GM23248 (cell line): ENCODE measurements at regions not wholly inside any gene's neighbourhood (a gene's known extent, or its start where the extent isn't known, plus 50 kb on each side); places are given as distances from the start of the nearest gene placed in this dataset.
"Not testable (repeated sequence)": the region's sequence is repeated elsewhere in the genome, so short reads cannot be mapped to it uniquely, and the experiment has no call there.

Experiments
- DNase-seq: peaks from one replicate; pipeline ENCODE4 v3.0.0-alpha.2; 2015
- H2AFZ ChIP-seq: fragments of 200-600 bp; sonication (generic); 2 replicates; pipeline ENCODE4 v1.6.1; 2016; ENCODE audit warnings: antibody characterized with exemption
- H3F3A ChIP-seq: fragments of 200-600 bp; sonication (generic); 2 replicates; pipeline ENCODE4 v1.6.1; 2016; ENCODE audit warnings: mild to moderate bottlenecking, antibody characterized with exemption, mixed run types; ENCODE audit not compliant: insufficient read depth
- H3K27ac ChIP-seq: fragments of 200-600 bp; sonication (generic); 2 replicates; pipeline ENCODE4 v1.5.1; 2016; ENCODE audit warnings: mild to moderate bottlenecking
- H3K27me3 ChIP-seq: fragments of 200-600 bp; sonication (generic); replicated peaks from 2 replicates; pipeline ENCODE4 v1.6.1; 2016; ENCODE audit warnings: mild to moderate bottlenecking; ENCODE audit not compliant: insufficient read depth
- H3K36me3 ChIP-seq: fragments of 200-600 bp; sonication (generic); 2 replicates; pipeline ENCODE4 v1.6.1; 2016; ENCODE audit warnings: low read depth, mild to moderate bottlenecking
- H3K4me1 ChIP-seq: fragments of 200-600 bp; sonication (generic); 2 replicates; pipeline ENCODE4 v1.6.1; 2016; ENCODE audit warnings: mild to moderate bottlenecking; ENCODE audit not compliant: insufficient read depth
- H3K4me2 ChIP-seq: fragments of 200-600 bp; sonication (generic); one replicate; pipeline ENCODE4 v1.6.1; 2016; ENCODE audit warnings: mild to moderate bottlenecking; ENCODE audit not compliant: unreplicated experiment
- H3K4me3 ChIP-seq: fragments of 200-600 bp; sonication (generic); 2 replicates; pipeline ENCODE4 v1.5.1; 2016; ENCODE audit warnings: mild to moderate bottlenecking
- H3K79me2 ChIP-seq: fragments of 200-600 bp; sonication (generic); 2 replicates; pipeline ENCODE4 v1.6.1; 2016; ENCODE audit warnings: mild to moderate bottlenecking; ENCODE audit not compliant: insufficient read depth
- H3K9ac ChIP-seq: fragments of 200-600 bp; sonication (generic); 2 replicates; pipeline ENCODE4 v1.6.1; 2016; ENCODE audit warnings: mild to moderate bottlenecking
- H3K9me2 ChIP-seq: fragments of 200-600 bp; sonication (generic); 2 replicates; pipeline ENCODE4 v1.6.1; 2016; ENCODE audit warnings: mixed run types, mild to moderate bottlenecking, moderate library complexity; ENCODE audit not compliant: insufficient read depth
- H3K9me3 ChIP-seq: fragments of 200-600 bp; sonication (generic); one replicate; pipeline ENCODE4 v1.6.1; 2017; ENCODE audit warnings: low read depth
- H4K20me1 ChIP-seq: fragments of 200-600 bp; sonication (generic); 2 replicates; pipeline ENCODE4 v1.6.0; 2016; ENCODE audit not compliant: insufficient read depth
- EZH2 ChIP-seq: fragments of 200-600 bp; sonication (generic); IDR thresholded peaks from 2 replicates; pipeline ENCODE4 v1.6.1; 2018; ENCODE audit warnings: antibody characterized with exemption, mild to moderate bottlenecking; ENCODE audit not compliant: insufficient read depth, poor library complexity, severe bottlenecking
- EZH2phosphoT487 ChIP-seq: fragments of 200-600 bp; sonication (generic); IDR thresholded peaks from 2 replicates; pipeline ENCODE4 v1.6.1; 2018; ENCODE audit warnings: antibody characterized with exemption, moderate library complexity, mild to moderate bottlenecking, low read depth; ENCODE audit not compliant: insufficient read depth
- WGBS, 2 experiments: methylation state at CpG; one replicate each; pipeline ENCODE4 v1.1.6; 2015 to 2017; ENCODE audit warnings: low lambda C conversion rate in 2 of 2, low coverage in 1 of 2; ENCODE audit errors: missing lambda C conversion rate in 2 of 2; 5-methylcytosine and 5-hydroxymethylcytosine counted together
- in situ Hi-C: fragments of 300-500 bp; cut with MboI; formaldehyde crosslinking; loops from 2 replicates; pipeline ENCODE4 v1.15.0; 2020

DNA sequence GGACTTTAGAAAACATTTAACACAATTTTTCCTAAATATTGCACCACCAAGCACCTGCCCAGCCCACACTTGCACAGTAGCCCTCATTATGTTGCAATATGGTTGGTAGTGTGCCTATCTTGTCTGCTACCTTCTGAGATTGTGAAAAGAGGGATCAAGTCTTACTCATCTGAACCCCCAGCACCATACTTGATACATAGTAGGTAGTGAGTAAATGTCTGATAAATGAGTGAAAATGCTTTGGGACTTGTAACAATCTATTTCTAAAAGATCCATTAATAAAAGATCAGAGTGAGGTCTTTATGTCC lies 118.4 kb upstream of the MED14 start:
- H4K20me1 ChIP-seq: no peaks in the 10 kb centered on the region
- no peak for DNase-seq
- no peak overlapping the region for H3K9ac ChIP-seq
- no peak overlapping the region for H3K4me2 ChIP-seq
- no peaks in the 10 kb centered on the region for H3K4me1 ChIP-seq
- no peaks in the 10 kb centered on the region for H3K9me3 ChIP-seq
- no peaks in the 10 kb centered on the region for H3K9me2 ChIP-seq
- H3K27me3 ChIP-seq: no peaks in the 10 kb centered on the region
- no peak overlapping the region for H2AFZ ChIP-seq
- H3K79me2 ChIP-seq: no peaks in the 10 kb centered on the region
- no peaks in the 10 kb centered on the region for H3K36me3 ChIP-seq
- H3K27ac ChIP-seq: no peak overlapping the region
- H3K4me3 ChIP-seq: no peak overlapping the region
- H3F3A ChIP-seq: no peaks in the 10 kb centered on the region
- TF ChIP-seq EZH2 (no peak), EZH2phosphoT487 (no peak)
- in situ Hi-C loops: no loop called here

DNA sequence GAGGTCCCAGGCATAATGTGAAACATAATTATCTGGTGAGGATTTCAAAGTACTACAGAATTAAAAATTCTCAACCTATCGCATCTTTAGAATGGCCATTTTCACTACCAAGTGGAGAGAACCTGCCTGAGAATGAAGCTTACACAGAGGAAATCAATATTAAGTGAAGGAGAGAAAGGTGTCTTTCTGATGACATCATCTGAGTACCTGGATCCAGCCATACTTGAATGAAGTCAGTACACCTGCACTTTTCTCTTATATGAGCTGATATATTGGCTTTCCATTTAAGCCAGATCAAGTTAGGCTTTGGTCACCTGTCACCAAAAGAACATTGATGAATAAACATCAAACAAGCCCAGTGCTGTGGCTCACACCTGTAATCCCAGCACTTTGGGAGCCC lies 118.9 kb upstream of the MED14 start:
- Histone ChIP-seq H3K9me3 (no peaks in the 10 kb centered on the region), H3K9ac (no peak overlapping the region), H3K4me3 (no peak overlapping the region), H2AFZ (no peak overlapping the region), H3F3A (no peaks in the 10 kb centered on the region), H3K36me3 (no peaks in the 10 kb centered on the region), H3K79me2 (no peaks in the 10 kb centered on the region), H3K9me2 (no peaks in the 10 kb centered on the region), H3K4me2 (no peak overlapping the region), H3K27ac (no peak overlapping the region), H4K20me1 (no peaks in the 10 kb centered on the region), H3K4me1 (no peaks in the 10 kb centered on the region), H3K27me3 (no peaks in the 10 kb centered on the region)
- TF ChIP-seq EZH2phosphoT487 (no peak), EZH2 (no peak)
- DNase-seq: no peak
- in situ Hi-C loops: no loop called here
- WGBS, 2 experiments: 88 to 100% methylated on average over 1 of the region's 1 CpG

DNA sequence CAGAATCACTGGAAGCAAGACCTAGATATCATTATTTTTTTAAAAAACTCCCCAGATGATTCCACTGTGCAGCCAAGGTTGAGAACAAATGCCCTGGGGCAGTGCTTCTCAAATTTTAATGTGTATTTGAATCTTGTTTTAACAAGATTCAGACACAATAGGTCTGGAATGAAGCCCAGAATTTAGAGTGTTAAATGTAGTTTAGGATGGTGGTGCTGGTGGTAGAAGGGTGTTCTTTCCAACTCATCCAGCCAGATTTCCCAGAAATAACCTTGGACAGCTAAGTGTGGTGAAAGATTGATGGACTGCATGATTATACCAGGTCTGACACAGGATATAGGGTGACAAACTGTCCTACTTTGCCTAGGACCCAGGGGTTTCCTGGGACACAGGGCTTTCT lies 120.1 kb upstream of the MED14 start:
- DNase-seq: peak; percentile 16
- no peaks in the 10 kb centered on the region for H3K27me3 ChIP-seq
- in situ Hi-C loops: no loop called here

DNA sequence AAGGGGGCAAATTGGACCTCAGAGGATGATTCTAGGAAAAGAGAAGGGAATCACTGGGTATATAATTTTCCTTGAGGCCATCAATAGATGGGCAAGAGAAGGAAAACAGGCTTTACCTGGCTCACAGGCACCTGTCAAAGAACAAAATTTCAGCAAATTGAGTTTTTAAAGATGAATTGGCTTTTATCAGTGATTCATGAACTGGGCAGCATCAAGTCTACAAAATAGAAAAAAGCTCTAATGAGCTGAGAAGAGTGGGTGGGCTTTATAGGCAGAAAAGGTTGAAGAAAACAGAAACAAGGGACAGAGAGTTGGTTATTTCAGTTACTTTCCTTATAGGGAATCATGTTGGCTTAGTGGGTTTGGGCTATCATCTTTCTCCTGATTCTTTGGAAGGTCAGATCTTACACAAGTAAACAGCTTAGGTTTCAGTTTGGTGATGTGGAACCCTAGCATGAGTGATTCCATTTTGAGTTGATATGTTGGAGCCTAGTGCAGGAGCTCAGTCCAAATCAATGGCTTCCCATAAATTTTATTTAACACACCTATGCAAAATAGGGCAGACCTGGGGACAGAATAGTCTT lies 120.7 kb upstream of the MED14 start:
- Histone ChIP-seq H4K20me1 (no peaks in the 10 kb centered on the region), H3K9me3 (no peaks in the 10 kb centered on the region), H3K36me3 (no peaks in the 10 kb centered on the region), H3F3A (no peaks in the 10 kb centered on the region), H3K9ac (no peak overlapping the region), H3K4me1 (no peaks in the 10 kb centered on the region), H2AFZ (no peak overlapping the region), H3K27me3 (no peaks in the 10 kb centered on the region), H3K4me3 (no peak overlapping the region), H3K27ac (no peak overlapping the region), H3K9me2 (no peaks in the 10 kb centered on the region), H3K4me2 (no peak overlapping the region), H3K79me2 (no peaks in the 10 kb centered on the region)
- TF ChIP-seq EZH2phosphoT487: no peak
- no peak for TF ChIP-seq EZH2
- no peak for DNase-seq
- in situ Hi-C loops: no loop called here

More for the DNA sequence above, 120.1 kb upstream of the MED14 start:
- Histone ChIP-seq H3K4me2 (no peak overlapping the region), H3K9me2 (no peaks in the 10 kb centered on the region), H3K4me3 (no peak overlapping the region), H3K79me2 (no peaks in the 10 kb centered on the region), H3K9me3 (no peaks in the 10 kb centered on the region), H3K27ac (no peak overlapping the region), H3K36me3 (no peaks in the 10 kb centered on the region), H3K9ac (no peak overlapping the region), H2AFZ (no peak overlapping the region), H3K4me1 (no peaks in the 10 kb centered on the region), H3F3A (no peaks in the 10 kb centered on the region), H4K20me1 (no peaks in the 10 kb centered on the region)
- TF ChIP-seq EZH2 (no peak), EZH2phosphoT487 (no peak)

GRCh38 chrX:40861952-40862554 lies 126.7 kb upstream of the MED14 start:
- in situ Hi-C loops, H3K27ac ChIP-seq, H2AFZ ChIP-seq, H3K36me3 ChIP-seq, H3K9me3 ChIP-seq, H3K4me3 ChIP-seq, H4K20me1 ChIP-seq, DNase-seq, H3K79me2 ChIP-seq, H3K4me2 ChIP-seq, H3K9ac ChIP-seq, H3K27me3 ChIP-seq, H3K9me2 ChIP-seq: not testable (repeated sequence)
- Histone ChIP-seq H3K4me1 (peaks cover 18% of the 10 kb centered on the region), H3F3A (peaks cover 13% of the 10 kb centered on the region)
- WGBS, 2 experiments: 93% methylated on average over 38 of the region's 47 CpGs; no CpG with 5 or more reads in 1 of the 2 experiments

DNA sequence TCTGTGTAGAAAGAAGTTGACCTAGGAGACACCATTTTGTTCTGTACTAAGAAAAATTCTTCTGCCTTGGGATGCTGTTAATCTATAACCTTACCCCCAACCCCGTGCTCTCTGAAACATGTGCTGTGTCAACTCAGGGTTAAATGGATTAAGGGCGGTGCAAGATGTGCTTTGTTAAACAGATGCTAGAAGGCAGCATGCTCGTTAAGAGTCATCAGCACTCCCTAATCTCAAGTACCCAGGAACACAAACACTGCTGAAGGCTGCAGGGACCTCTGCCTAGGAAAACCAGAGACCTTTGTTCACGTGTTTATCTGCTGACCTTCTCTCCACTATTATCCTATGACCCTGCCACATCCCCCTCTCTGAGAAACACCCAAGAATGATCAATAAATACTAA lies 127.9 kb upstream of the MED14 start:
- H3K9ac ChIP-seq, H3K36me3 ChIP-seq, H2AFZ ChIP-seq, H3K9me2 ChIP-seq, DNase-seq, H4K20me1 ChIP-seq, H3K79me2 ChIP-seq, H3K9me3 ChIP-seq, H3K4me2 ChIP-seq, in situ Hi-C loops, H3K27me3 ChIP-seq, H3K27ac ChIP-seq, H3K4me3 ChIP-seq: not testable (repeated sequence)
- peaks cover 23% of the 10 kb centered on the region for H3F3A ChIP-seq
- 54 to 70% methylated on average over 4 of the region's 4 CpGs for WGBS, 2 experiments
- peaks cover 23% of the 10 kb centered on the region for H3K4me1 ChIP-seq
